SU-DHL-6 (cell line): ENCODE measurements at regions not wholly inside any gene's neighbourhood (a gene's known extent, or its start where the extent isn't known, plus 50 kb on each side); places are given as distances from the start of the nearest gene placed in this dataset.

Experiments
- EZH2phosphoT487 ChIP-seq: fragments of 200-600 bp; sonication (generic), shearing (Covaris generic); conservative IDR thresholded peaks from 2 replicates; pipeline ENCODE4 v1.6.1; 2018; ENCODE audit warnings: mild to moderate bottlenecking, antibody characterized with exemption, low read length, moderate library complexity, mixed read lengths
- TF ChIP-seq, protein P1 (sequence below): fragments of 200-600 bp; sonication (generic); IDR thresholded peaks from one replicate; pipeline ENCODE4 v1.5.1; 2017; ENCODE audit warnings: antibody characterized with exemption, mild to moderate bottlenecking, low read length, moderate library complexity; ENCODE audit not compliant: insufficient read depth, poor library complexity, severe bottlenecking

DNA sequence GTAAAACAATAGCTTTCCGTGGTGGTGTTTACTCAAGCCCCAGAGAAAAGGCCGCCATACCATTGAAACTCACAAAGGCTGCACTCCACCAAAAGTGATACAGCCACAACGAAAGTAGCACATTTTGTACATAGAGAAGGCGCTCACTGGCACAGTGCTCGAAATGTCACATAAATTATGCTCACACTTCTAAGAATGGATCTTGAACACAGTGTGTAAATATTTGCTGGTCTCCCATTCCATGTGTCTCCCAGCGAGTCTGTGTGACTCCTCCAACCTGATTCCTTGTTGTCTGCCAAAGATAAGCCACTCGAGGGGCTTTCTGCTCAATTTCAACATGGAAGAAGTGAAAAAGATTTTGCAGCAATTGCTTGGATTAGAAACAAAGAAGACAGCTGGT is 234.0 kb upstream of the VCX3A start:
- TF ChIP-seq, protein P1, sequence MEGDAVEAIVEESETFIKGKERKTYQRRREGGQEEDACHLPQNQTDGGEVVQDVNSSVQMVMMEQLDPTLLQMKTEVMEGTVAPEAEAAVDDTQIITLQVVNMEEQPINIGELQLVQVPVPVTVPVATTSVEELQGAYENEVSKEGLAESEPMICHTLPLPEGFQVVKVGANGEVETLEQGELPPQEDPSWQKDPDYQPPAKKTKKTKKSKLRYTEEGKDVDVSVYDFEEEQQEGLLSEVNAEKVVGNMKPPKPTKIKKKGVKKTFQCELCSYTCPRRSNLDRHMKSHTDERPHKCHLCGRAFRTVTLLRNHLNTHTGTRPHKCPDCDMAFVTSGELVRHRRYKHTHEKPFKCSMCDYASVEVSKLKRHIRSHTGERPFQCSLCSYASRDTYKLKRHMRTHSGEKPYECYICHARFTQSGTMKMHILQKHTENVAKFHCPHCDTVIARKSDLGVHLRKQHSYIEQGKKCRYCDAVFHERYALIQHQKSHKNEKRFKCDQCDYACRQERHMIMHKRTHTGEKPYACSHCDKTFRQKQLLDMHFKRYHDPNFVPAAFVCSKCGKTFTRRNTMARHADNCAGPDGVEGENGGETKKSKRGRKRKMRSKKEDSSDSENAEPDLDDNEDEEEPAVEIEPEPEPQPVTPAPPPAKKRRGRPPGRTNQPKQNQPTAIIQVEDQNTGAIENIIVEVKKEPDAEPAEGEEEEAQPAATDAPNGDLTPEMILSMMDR = no peak
- TF ChIP-seq EZH2phosphoT487 = no peak
